ENCODE measurements at regions not wholly inside any gene's neighbourhood (a gene's known extent, or its start where the extent isn't known, plus 50 kb on each side); places are given as distances from the start of the nearest gene placed in this dataset.

- Histone ChIP-seq H3K4me3 (ENCODE audit: low read depth in 1 of 3, low read length in 3 of 3) (no peak overlapping the region), H3K4me1 (ENCODE audit: control insufficient read depth in 3 of 3, insufficient read depth in 2 of 3, low read depth in 1 of 3, low read length in 2 of 3) (no peaks in the 10 kb centered on the region), H3K36me3 (ENCODE audit: control insufficient read depth in 3 of 3, insufficient read depth in 2 of 3, low read depth in 1 of 3, low read length in 3 of 3) (no peaks in the 10 kb centered on the region), H3K27ac (ENCODE audit: low read depth in 1 of 3, low read length in 2 of 3) (no peak overlapping the region), H3K27me3 (ENCODE audit: control insufficient read depth in 3 of 3, insufficient read depth in 3 of 3, low read length in 3 of 3) (no peaks in the 10 kb centered on the region), H3K9me3 (ENCODE audit: control insufficient read depth in 2 of 2, insufficient read depth in 1 of 2, low read depth in 1 of 2, low read length in 1 of 2) (peaks cover 0 to 6% of the 10 kb centered on the region in 2 donors)
- DNase-seq = no peak
- no peak for FAIRE-seq
- WGBS, 3 donors = 82 to 83% (median 82%) methylated on average over 10 of the region's 10 CpGs
Measured at GRCh38 chr13:106277484-106278154, 257.8 kb downstream of the EFNB2 start.

DNA sequence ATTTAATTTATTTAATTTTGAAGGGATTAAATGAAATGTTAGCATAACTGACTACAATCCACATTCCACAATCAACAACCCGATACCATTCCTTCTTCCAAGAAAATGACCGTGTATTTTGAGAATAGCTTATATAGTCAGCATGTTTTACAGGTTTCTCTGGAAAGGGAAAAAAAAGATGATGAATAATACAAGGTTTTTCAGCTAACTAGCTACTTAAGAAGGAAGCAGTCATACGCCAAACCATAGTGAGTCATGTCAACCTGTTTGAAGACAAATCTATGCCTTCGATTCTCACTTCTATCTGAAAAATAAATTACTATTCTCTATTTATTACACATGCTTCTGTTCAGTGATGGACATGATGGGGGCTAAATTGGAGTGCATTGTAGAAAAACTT is 258.6 kb downstream of the EFNB2 start:
- H3K4me3 ChIP-seq (ENCODE audit: low read depth in 1 of 3, low read length in 3 of 3) = no peak overlapping the region
- no peaks in the 10 kb centered on the region for H3K36me3 ChIP-seq (ENCODE audit: control insufficient read depth in 3 of 3, insufficient read depth in 2 of 3, low read depth in 1 of 3, low read length in 3 of 3)
- FAIRE-seq (no peak), DNase-seq (no peak)
- H3K9me3 ChIP-seq (ENCODE audit: control insufficient read depth in 2 of 2, insufficient read depth in 1 of 2, low read depth in 1 of 2, low read length in 1 of 2) = no peaks in the 10 kb centered on the region
- WGBS, 3 donors = 87 to 94% (median 91%) methylated on average over 4 of the region's 4 CpGs
- H3K27ac ChIP-seq (ENCODE audit: low read depth in 1 of 3, low read length in 2 of 3) = no peak overlapping the region
- H3K27me3 ChIP-seq (ENCODE audit: control insufficient read depth in 3 of 3, insufficient read depth in 3 of 3, low read length in 3 of 3) = no peaks in the 10 kb centered on the region
- no peaks in the 10 kb centered on the region for H3K4me1 ChIP-seq (ENCODE audit: control insufficient read depth in 3 of 3, insufficient read depth in 2 of 3, low read depth in 1 of 3, low read length in 2 of 3)

DNA sequence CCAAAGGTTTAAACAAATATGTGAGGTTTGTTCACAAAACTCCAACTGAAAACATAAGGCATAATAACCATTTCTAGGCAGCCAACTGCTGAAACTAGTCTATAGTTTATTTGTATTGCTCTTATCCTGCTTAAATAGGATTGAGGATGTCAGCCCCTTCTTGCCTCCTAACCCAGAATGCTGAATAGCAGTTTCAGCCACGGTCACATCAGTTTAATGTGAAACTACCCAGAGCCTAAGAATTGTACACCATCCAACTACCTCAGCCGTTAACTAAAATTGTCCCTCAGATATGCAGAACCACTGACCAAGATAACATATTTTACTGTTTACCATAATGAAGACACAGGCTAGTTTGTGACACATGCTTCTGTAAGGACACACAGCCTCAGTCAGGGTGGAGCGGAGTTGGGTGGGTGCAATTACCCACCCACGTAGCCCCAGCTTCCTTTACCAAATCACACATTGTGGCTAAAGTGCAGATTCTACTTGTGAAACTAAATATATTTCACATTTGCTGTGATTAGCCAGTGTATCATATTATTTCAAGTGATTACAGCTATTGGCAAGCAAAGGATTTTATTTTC is 259.9 kb downstream of the EFNB2 start:
- no peak overlapping the region for H3K27ac ChIP-seq (ENCODE audit: low read depth in 1 of 3, low read length in 2 of 3)
- 75 to 89% (median 79%) methylated on average over 4 of the region's 4 CpGs for WGBS, 3 donors
- no peaks in the 10 kb centered on the region for H3K36me3 ChIP-seq (ENCODE audit: control insufficient read depth in 3 of 3, insufficient read depth in 2 of 3, low read depth in 1 of 3, low read length in 3 of 3)
- H3K27me3 ChIP-seq (ENCODE audit: control insufficient read depth in 3 of 3, insufficient read depth in 3 of 3, low read length in 3 of 3) = no peaks in the 10 kb centered on the region
- H3K9me3 ChIP-seq (ENCODE audit: control insufficient read depth in 2 of 2, insufficient read depth in 1 of 2, low read depth in 1 of 2, low read length in 1 of 2) = no peaks in the 10 kb centered on the region
- FAIRE-seq (no peak), DNase-seq (no peak)
- H3K4me1 ChIP-seq (ENCODE audit: control insufficient read depth in 3 of 3, insufficient read depth in 2 of 3, low read depth in 1 of 3, low read length in 2 of 3) = no peaks in the 10 kb centered on the region
- H3K4me3 ChIP-seq (ENCODE audit: low read depth in 1 of 3, low read length in 3 of 3) = no peak overlapping the region

- Histone ChIP-seq H3K9me3 (ENCODE audit: control insufficient read depth in 2 of 2, insufficient read depth in 1 of 2, low read depth in 1 of 2, low read length in 1 of 2) (no peaks in the 10 kb centered on the region), H3K4me1 (ENCODE audit: control insufficient read depth in 3 of 3, insufficient read depth in 2 of 3, low read depth in 1 of 3, low read length in 2 of 3) (no peaks in the 10 kb centered on the region), H3K36me3 (ENCODE audit: control insufficient read depth in 3 of 3, insufficient read depth in 2 of 3, low read depth in 1 of 3, low read length in 3 of 3) (no peaks in the 10 kb centered on the region), H3K27me3 (ENCODE audit: control insufficient read depth in 3 of 3, insufficient read depth in 3 of 3, low read length in 3 of 3) (no peaks in the 10 kb centered on the region), H3K4me3 (ENCODE audit: low read depth in 1 of 3, low read length in 3 of 3) (no peak overlapping the region), H3K27ac (ENCODE audit: low read depth in 1 of 3, low read length in 2 of 3) (no peak overlapping the region)
- no peak for FAIRE-seq
- DNase-seq = no peak
- 80 to 83% (median 80%) methylated on average over 3 of the region's 3 CpGs for WGBS, 3 donors
Measured at GRCh38 chr13:106274551-106275203, 260.8 kb downstream of the EFNB2 start.

DNA sequence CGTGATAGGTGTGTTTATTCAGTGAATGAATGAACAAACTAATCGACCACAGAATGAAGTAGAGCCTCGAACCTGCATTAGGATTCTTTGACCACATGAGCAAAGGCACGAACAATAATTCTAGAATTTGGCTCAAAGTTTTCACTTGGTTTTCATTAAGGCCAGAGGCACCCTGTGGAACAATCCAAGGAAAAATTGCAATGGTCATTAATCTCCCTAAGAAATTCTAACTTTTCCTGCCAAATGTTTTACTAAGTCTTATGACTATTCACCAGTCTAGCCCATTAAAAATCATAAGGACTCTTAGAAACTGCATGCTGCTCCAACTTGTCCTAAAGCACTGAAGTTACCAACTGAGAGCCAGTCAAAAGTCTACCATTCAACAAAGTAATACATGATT is 271.7 kb downstream of the EFNB2 start:
- DNase-seq = no peak
- no peak overlapping the region for H3K27ac ChIP-seq (ENCODE audit: low read depth in 1 of 3, low read length in 2 of 3)
- no peak for FAIRE-seq
- H3K4me3 ChIP-seq (ENCODE audit: low read depth in 1 of 3, low read length in 3 of 3) = no peak overlapping the region
- peaks cover 0 to 17% of the 10 kb centered on the region in 2 donors for H3K9me3 ChIP-seq (ENCODE audit: control insufficient read depth in 2 of 2, insufficient read depth in 1 of 2, low read depth in 1 of 2, low read length in 1 of 2)
- H3K27me3 ChIP-seq (ENCODE audit: control insufficient read depth in 3 of 3, insufficient read depth in 3 of 3, low read length in 3 of 3) = no peaks in the 10 kb centered on the region
- H3K36me3 ChIP-seq (ENCODE audit: control insufficient read depth in 3 of 3, insufficient read depth in 2 of 3, low read depth in 1 of 3, low read length in 3 of 3) = no peaks in the 10 kb centered on the region
- 79 to 87% (median 83%) methylated on average over 4 of the region's 4 CpGs for WGBS, 3 donors
- no peaks in the 10 kb centered on the region for H3K4me1 ChIP-seq (ENCODE audit: control insufficient read depth in 3 of 3, insufficient read depth in 2 of 3, low read depth in 1 of 3, low read length in 2 of 3)

- Histone ChIP-seq H3K27ac (ENCODE audit: low read depth in 1 of 3, low read length in 2 of 3) (no peak overlapping the region), H3K4me1 (ENCODE audit: control insufficient read depth in 3 of 3, insufficient read depth in 2 of 3, low read depth in 1 of 3, low read length in 2 of 3) (no peaks in the 10 kb centered on the region), H3K36me3 (ENCODE audit: control insufficient read depth in 3 of 3, insufficient read depth in 2 of 3, low read depth in 1 of 3, low read length in 3 of 3) (no peaks in the 10 kb centered on the region), H3K4me3 (ENCODE audit: low read depth in 1 of 3, low read length in 3 of 3) (no peak overlapping the region), H3K27me3 (ENCODE audit: control insufficient read depth in 3 of 3, insufficient read depth in 3 of 3, low read length in 3 of 3) (no peaks in the 10 kb centered on the region), H3K9me3 (ENCODE audit: control insufficient read depth in 2 of 2, insufficient read depth in 1 of 2, low read depth in 1 of 2, low read length in 1 of 2) (peaks cover 0 to 20% of the 10 kb centered on the region in 2 donors)
- 88 to 94% (median 90%) methylated on average over 8 of the region's 8 CpGs for WGBS, 3 donors
- no peak for FAIRE-seq
- no peak for DNase-seq
Measured at GRCh38 chr13:106262886-106263285, 272.6 kb downstream of the EFNB2 start.

- no peaks in the 10 kb centered on the region for H3K4me1 ChIP-seq (ENCODE audit: control insufficient read depth in 3 of 3, insufficient read depth in 2 of 3, low read depth in 1 of 3, low read length in 2 of 3)
Measured at GRCh38 chr13:106261450-106261849, 274.0 kb downstream of the EFNB2 start.

DNA sequence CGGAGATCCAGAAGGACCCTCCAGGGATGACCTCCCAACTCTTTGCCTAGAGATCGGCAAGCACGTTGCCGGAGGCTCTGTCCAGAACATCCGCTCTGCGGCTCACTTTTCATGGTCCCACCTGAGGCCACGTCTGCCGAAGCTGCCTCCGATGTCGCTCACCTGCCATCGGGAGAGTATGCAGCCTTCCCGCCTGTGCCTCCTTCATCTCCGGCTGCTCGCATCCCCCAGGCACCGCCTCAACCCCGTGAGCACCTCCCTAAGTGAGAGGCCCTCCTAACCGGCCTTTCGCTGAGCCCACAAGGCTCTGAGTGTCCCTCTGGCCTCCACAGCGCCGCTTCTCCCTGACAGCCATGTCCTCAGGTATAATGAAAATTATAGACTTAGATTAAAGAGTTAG is 275.1 kb downstream of the EFNB2 start:
- Histone ChIP-seq H3K27ac (ENCODE audit: low read depth in 1 of 3, low read length in 2 of 3) (no peak overlapping the region), H3K4me3 (ENCODE audit: low read depth in 1 of 3, low read length in 3 of 3) (no peak overlapping the region), H3K36me3 (ENCODE audit: control insufficient read depth in 3 of 3, insufficient read depth in 2 of 3, low read depth in 1 of 3, low read length in 3 of 3) (no peaks in the 10 kb centered on the region), H3K9me3 (ENCODE audit: control insufficient read depth in 2 of 2, insufficient read depth in 1 of 2, low read depth in 1 of 2, low read length in 1 of 2) (peaks cover 0 to 20% of the 10 kb centered on the region in 2 donors), H3K27me3 (ENCODE audit: control insufficient read depth in 3 of 3, insufficient read depth in 3 of 3, low read length in 3 of 3) (no peaks in the 10 kb centered on the region), H3K4me1 (ENCODE audit: control insufficient read depth in 3 of 3, insufficient read depth in 2 of 3, low read depth in 1 of 3, low read length in 2 of 3) (no peaks in the 10 kb centered on the region)
- no peak for FAIRE-seq
- no peak for DNase-seq
- 96 to 97% (median 96%) methylated on average over 20 of the region's 20 CpGs for WGBS, 3 donors

More at GRCh38 chr13:106261450-106261849, 274.0 kb downstream of the EFNB2 start:
- Histone ChIP-seq H3K27ac (ENCODE audit: low read depth in 1 of 3, low read length in 2 of 3) (no peak overlapping the region), H3K27me3 (ENCODE audit: control insufficient read depth in 3 of 3, insufficient read depth in 3 of 3, low read length in 3 of 3) (no peaks in the 10 kb centered on the region), H3K9me3 (ENCODE audit: control insufficient read depth in 2 of 2, insufficient read depth in 1 of 2, low read depth in 1 of 2, low read length in 1 of 2) (peaks cover 0 to 20% of the 10 kb centered on the region in 2 donors), H3K36me3 (ENCODE audit: control insufficient read depth in 3 of 3, insufficient read depth in 2 of 3, low read depth in 1 of 3, low read length in 3 of 3) (no peaks in the 10 kb centered on the region), H3K4me3 (ENCODE audit: low read depth in 1 of 3, low read length in 3 of 3) (no peak overlapping the region)
- DNase-seq (no peak), FAIRE-seq (no peak)
- 86 to 94% (median 91%) methylated on average over 7 of the region's 7 CpGs for WGBS, 3 donors
